SK-N-MC (cell line): ENCODE measurements at regions not wholly inside any gene's neighbourhood (a gene's known extent, or its start where the extent isn't known, plus 50 kb on each side); places are given as distances from the start of the nearest gene placed in this dataset.

Source experiments
- EZH2 ChIP-seq: fragments of 200-600 bp; sonication (generic); IDR thresholded peaks from one replicate; pipeline ENCODE4 v1.6.1; 2017; ENCODE audit warnings: antibody characterized with exemption
- FOXP2 ChIP-seq: optimal IDR thresholded peaks from 2 replicates; pipeline ENCODE3; 2011; ENCODE audit warnings: mild to moderate bottlenecking, moderate library complexity; ENCODE audit not compliant: insufficient read depth; ENCODE audit errors: extremely low read length, control extremely low read depth
- POLR2AphosphoS5 ChIP-seq: IDR thresholded peaks from 2 replicates; pipeline ENCODE4 v1.6.1; 2012; ENCODE audit warnings: mild to moderate bottlenecking, low read depth, low read length, borderline replicate concordance

GRCh38 chr1:181149326-181150125 lies 61.0 kb downstream of the IER5 start:
- no peak for TF ChIP-seq EZH2
- no peak for TF ChIP-seq POLR2AphosphoS5
- TF ChIP-seq FOXP2 = no peak
